Activated naive CD4-positive, alpha-beta T cell treated with anti-CD3 and anti-CD28 coated beads, Interleukin-2, amount 50 U/mL, for 16 hours (primary cell): ENCODE measurements at regions not wholly inside any gene's neighbourhood (a gene's known extent, or its start where the extent isn't known, plus 50 kb on each side); places are given as distances from the start of the nearest gene placed in this dataset.

ENCODE experiments used
- DNase-seq: peaks from one replicate; pipeline ENCODE4 v3.0.0-alpha.2; 2020

DNA sequence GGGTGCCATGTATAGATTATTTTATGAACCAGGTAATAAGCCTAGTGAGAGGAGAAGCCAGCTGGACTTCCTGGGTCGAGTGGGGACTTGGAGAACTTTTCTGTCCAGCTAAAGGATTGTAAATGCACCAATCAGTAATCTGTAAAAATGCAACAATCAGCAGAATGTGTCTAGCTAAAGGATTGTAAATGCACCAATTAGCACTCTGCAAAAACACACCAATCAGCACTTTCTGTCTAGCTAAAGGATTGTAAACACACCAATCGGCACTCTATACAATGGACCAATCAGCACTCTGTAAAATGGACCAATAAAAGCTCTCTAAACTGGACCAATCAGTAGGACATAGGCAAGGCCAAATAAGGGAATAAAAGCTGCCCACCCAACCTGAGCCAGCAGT lies 392.9 kb downstream of the KDM5D start:
- no peak for DNase-seq

DNA sequence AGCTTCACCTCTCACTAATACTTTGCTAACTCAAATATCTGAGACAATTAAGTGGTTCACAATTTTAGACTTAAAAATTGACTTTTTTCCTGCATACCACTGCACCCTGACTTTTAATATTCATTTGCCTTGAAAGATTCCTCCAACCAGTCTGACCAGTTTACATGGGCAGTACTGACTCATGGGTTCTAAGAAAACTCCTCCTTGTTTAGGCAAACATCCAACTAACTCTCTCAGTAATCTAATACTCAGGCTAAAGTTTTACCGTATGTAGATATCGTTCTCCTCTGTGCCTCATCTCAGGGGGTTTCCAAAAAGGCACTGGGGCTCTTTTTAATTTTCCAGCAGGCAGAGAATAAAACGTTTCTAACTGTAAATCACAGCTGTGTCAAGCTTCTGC lies 422.8 kb downstream of the KDM5D start:
- DNase-seq: no peak

DNA sequence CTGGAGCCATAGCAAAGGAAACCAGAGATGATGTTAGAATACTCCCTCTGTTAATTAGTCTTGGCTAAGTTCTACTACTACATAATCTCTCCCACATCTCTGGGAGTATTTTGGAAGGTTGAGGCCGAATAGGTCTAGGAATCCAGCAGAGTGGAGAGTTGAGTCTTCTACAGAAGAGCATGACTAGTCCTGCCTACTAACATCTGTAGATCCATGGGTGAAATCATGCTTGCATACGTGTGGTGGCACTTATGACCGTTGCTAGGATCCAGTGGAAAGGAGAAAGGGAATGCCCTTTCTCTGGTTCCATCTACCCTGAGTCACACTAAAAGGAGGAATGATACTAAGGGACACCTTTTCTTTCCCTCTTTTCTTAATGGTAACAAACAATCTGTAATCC lies 425.4 kb downstream of the KDM5D start:
- DNase-seq: no peak

DNA sequence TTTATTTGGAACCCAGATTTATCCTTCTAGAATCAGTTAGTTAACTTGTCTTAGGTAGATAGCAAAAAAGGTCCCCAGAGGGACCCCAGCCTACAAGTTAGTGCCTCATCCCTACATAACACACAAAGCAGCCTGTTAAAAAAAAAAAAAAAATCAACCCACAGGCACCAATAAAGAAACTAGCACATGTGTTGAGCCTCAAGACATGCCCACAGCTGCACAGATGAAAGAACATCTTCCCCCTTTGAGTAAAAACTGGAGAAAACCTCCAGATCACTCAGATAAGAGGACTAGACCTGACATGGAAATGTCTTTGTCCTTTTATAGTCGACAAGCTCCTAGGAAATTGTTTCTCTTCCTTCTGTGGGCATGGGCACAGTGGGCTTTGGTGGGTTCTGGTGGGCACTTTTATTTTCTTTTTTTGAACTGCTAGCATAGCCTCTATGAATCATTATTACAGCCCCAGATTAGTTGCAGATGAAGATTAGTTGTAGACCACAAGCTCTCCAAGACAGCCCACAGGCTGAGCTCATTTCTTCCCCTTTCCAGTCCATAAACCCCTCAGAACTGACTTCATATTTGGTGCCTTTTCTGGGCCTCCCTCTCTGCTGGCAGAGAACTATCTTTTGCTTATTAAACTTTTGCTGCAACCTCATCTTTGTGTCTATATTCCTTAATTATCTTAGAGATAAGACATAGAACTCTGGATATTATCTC lies 427.1 kb downstream of the KDM5D start:
- no peak for DNase-seq

DNA sequence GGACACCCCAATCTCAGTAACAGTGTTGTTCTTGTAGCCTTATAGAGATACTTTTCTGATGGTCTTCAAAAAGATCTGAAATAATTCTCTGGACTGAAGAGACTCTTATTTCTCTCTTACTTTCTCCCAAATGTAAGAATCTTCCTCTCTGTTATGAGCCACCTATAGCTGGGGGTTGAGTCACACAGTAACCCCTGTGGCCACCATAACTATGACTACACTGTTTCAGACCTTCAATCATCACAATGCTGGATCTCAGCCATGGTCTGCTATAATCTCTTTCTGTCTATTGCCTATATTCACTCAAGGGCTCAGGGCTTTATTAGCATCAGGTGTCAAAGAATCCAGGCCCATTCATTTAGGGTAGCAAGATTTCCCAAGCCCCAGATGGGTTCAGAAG lies 436.9 kb downstream of the KDM5D start:
- DNase-seq: no peak

DNA sequence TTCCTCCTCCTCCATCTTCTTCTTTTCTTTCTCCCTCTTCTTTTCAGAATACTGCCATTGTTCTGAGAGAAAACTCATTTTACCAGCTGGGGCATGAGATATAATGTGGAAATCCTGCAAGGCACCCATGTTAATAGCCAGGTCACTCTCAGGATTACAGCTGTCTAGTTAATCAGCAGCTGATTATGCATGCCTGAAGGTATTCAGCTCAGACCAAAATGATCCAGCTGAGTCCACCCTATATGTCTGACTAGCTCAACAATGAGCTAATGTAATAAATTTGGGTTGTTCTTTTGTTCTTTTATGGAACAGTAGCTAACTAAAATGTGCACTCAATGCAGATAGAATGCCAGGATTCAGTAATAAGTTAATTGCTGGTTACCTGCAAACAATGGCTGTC lies 441.4 kb downstream of the KDM5D start:
- DNase-seq: no peak

DNA sequence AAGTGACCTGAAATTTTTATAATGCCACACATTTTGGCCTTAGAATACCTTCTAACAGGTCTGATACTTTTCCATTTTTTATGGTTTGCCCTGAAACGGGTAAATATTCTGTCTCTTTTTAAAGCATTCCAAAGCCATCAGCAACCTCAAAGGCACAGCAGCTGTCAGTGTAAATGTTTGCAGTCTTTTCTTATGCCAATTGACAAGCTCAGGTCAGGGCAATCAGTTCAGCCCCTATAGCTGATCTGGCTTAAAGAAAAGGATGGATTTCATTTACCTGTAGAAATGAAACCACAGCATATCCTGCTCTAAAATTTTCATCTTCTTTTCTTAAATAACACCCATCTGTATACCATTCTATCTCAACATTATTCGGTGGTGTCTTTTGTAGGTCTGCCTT lies 453.6 kb downstream of the KDM5D start:
- DNase-seq: no peak

DNA sequence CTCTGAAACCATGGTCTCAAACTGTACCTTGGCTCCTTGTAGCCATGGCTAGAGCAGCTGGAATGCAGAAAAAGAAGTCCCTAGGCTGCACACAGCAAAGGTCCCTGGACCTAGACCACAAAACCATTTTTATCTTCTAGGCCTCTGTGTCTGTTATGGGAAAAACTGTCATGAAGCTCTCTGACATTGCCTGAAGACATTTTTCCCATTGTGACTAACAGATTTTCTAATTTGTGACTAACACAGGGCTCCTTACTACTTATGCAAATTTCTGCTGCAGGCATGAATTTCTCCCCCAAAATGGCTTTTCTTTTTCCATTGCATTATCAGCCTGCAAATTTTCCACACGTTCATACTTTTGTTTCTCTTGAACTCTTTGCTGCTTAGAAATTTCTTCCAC lies 470.4 kb downstream of the KDM5D start:
- DNase-seq: no peak

DNA sequence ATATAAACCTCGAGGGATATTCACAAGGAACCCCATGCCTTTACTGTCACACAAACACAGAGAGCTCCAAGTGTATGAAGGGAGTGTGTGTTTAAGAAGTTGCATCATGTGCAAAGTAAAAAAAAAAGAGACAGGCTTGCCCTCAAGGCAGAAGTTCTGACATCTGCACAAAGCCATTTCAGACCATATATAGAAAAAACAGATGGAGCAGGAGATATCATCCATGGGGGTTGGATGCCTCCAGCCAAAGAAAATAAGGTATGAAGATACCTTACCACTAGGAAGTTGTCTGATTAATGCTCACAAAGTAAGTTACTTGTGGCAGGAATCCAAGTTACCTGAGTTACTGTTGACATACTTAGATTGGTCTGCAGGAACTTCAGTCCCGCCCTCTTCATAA lies 476.2 kb downstream of the KDM5D start:
- DNase-seq: no peak

DNA sequence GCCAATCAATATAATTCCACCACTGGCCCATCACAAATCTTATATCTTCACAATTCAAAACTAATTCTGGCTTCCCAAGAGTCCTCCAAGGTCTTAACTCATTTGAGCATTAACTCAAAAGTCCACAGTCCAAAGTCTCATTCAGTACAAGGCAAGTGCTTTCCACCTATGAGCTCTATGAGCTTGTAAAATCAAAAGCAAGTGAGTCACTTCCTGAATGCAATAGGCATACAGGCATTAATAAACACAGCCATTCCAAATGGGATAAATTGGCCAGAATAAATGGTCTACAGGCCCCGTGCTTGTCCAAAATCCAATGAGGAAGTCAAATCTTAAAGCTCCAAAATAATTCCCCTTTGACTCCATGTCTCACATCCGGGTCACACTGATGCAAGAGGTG lies 479.1 kb downstream of the KDM5D start:
- DNase-seq: no peak

DNA sequence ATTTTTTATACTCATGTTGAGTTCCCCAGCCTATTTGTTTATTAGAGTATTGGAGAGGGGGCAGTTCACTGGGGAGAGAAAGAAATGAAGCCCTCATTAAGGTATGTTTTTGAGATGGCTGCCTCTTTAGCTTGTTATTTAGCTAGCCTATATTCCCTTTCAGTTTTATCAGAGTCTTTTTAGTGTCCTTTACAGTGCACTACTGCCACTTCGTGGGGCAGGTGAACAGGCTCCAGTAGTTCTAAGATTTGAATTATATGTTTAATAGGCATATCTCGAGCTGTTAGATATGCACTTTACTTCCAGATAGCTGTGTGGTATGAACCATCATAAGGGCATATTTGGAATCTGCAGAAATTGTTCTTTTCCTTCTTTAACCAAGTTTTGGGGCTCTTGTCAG lies 482.2 kb downstream of the KDM5D start:
- DNase-seq: no peak

DNA sequence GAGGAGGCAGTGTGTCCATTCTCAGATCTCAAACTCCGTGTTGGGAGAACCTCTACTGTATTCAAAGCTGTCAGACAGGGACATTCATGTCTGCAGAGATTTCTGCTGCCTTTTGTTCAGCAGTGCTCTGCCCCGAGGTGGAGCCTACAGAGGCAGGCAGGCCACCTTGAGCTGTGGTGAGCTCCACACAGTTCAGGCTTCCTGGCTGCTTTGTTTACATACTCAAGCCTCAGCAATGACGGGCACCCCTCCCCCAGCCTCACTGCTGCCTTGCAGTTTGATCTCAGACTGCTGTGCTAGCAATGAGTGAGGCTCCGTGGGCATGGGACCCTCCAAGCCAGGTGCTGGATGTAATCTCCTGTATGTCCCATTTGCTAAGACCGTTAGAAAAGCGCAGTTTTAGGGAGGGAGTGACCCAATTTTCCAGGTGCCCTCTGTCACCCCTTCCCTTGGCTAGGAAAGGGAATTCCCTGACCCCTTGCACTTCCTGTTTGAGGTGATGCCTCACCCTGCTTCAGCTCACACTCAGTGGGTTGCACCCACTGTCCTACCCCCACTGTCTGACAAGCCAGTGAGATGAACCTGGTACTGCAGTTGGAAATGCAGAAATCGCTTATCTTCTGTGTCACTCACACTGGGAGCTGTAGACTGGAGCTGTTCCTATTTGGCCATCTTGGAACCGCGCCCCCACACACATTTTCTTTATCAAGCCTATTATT lies 458.9 kb upstream of the HSFY2 start:
- DNase-seq: peak; percentile 12

DNA sequence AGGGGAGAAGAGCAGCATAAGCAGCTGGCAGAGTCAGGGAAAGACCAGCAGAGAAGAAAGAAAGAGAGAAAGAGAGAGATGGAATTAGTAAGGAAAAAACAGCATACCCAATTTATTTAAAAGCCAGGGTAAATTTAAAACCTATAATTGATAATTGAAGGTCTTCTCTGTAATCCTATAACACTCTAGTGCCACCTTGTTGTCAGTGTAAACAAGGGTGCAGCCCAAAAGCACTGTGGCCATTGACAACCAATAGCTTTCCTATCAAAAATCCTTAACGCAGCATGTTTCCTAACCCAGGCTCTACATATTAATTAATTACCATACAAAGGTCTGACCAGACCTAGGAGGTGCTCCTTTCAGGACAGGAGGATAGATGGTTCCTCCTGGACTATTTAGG lies 447.2 kb upstream of the HSFY2 start:
- no peak for DNase-seq

DNA sequence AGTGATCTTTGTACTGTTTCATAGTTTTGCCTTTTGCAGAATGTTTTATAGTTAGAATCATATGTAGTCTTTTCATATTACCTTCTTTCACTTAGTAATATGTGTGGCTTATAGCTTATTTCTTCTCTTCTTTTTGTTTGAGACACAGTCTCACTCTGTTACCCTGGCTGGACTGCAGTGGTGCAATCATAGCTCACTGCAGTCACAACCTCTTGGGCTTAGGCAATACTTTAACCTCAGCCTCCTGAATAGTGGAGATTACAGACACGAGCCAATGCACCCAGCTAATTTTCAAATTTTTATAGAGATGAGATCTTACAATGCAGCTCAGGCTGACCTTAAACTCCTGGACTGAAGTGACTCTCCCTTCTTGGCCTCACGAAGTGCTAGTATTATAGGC lies 435.4 kb upstream of the HSFY2 start:
- no peak for DNase-seq

DNA sequence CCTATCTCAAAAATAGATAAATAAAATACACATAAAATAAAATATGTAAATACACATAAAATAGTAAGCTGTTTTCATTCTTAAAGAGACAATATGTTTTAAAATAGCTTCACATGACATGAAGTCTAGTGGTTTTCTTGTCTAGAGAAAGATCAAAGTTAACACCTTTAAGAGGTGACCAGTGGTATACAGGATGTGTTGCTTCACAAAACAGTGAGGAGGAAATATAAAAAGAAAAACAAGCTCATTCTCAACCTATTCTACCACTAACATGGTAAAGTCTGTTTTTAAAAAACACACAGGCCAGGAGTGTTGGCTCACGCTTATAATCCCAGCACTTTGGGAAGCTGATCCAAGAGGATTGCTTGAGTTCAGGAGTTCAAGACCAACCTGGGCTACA lies 433.5 kb upstream of the HSFY2 start:
- no peak for DNase-seq

DNA sequence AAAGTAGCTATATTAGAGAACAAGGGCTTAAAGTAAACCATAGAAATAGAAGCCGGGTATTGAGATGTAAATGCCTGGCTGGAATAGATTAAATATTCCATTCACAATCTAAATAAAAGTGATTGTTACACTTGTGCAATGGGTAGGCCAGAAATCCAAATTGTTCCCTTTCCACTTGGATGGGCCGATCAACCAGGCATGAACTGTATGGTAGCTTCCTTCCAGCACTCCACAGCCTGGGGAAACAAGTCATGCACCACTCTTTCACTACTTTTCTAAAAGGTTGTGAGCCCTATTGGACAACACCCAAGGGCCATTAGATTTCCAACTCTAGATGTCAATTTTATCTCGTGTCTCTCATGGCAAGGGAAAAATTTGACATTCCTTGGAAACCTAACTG lies 407.3 kb upstream of the HSFY2 start:
- DNase-seq: no peak

DNA sequence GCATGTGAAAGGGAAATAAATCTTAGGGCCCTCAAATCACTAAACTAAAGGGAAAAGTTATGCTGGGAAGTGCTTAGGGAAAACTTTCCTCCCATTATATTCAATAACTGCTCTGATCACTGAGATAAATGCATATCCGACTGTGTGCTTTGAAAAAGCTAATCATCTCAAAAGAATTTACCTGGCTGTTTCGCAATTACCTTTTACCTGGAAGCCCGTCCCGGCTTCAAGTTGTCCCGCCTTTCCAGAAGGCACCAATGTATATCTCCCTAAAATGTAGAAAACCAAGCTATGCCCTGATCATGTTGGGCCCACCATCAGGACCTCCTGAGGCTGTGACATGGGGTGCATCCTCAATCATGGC lies 394.6 kb upstream of the HSFY2 start:
- DNase-seq: no peak

DNA sequence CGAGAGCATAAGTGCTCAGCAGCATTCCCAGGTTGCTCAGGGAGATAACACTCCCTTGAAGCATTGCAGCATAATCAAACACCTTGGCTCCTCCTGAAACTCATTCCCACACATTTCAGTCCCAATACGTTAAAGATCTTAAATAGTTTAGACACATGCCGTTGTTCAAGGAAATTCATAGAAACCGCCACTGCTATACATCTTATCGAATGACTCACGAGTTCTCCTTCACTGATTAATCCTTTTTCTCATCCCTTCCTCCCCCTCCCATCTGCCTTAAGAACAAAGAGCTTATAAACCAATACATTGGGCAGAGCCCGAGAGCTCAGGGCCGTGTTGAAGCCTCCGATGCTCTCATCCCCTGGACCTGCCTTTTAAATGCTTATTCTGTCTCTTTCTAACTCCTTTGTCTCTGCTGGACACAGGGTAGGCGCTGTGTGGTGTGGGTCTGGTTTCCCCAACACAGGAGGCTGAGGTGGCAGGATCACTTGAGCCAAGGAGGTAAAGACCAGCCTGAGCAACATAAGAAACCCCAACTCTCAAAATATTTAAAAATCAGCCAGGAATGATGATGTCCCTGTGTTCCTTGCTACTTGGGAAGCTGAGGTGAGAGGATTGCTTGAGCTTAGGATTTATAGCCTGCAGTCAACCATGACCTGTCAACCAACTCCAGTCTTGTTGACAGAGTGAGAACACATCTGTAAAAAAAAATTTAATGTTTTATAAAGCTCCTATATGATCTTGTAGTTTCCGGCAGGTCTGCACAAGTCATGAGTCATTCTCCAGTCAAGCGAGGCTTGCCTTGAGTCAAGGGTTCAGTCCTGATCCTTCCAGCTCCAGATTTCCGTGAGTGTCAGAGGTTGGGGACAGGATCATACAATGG lies 394.0 kb upstream of the HSFY2 start:
- DNase-seq: no peak

DNA sequence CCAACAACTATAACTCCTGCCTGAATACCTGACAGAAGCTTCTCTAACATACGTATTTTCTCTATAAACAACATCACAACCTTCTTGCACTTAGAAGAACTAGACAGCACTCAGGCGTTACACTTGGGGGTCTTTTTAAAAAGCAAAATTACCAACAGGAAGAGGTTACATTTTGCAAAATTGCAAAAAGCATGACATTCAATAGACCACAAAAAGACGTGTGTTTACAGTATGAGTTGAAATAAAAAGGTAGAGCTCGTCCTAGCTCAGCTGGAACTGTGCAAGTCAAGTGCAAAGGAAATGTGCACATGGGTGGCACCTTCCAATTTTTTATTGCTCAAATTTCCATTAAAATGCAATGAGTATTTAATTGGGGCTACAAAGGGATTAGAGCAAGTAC lies 375.2 kb upstream of the HSFY2 start:
- DNase-seq: no peak

DNA sequence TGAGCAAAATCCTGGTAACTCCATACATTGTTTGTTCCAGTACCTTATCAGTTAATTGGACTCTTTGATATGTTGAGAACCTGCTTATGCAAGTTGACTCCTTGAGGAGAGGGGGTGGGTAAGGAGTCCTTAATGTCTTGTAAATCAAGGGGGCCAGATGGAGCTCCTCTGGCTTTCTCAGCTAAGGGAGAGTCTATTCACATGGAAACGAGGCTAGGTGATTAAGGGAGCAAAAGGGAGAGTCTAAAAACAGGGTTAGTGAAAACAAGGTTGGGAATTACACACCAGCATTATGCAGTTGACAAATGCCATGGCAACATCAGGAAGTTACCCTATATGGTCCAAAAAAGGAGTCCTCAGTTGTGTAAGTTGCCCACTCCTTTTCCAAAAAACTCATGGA lies 372.8 kb upstream of the HSFY2 start:
- no peak for DNase-seq

DNA sequence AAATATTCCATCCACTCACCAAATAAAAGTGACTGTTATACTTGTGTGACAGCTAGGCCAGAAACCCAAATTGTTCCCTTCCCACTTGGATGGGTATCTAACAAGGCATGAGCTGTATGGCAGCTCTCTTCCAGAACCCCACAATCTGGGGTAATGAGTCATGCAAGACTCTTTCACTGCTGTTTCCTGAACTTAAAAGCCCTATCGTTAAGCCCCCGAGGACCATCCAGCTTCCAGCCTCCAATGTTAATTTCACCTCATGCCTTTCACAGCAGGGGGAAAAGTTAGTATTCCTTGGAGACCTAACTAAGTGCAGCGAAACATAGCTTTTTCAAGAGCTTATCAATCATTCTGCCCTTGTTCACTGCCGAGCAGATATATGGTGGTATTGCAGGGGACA lies 368.6 kb upstream of the HSFY2 start:
- DNase-seq: no peak

DNA sequence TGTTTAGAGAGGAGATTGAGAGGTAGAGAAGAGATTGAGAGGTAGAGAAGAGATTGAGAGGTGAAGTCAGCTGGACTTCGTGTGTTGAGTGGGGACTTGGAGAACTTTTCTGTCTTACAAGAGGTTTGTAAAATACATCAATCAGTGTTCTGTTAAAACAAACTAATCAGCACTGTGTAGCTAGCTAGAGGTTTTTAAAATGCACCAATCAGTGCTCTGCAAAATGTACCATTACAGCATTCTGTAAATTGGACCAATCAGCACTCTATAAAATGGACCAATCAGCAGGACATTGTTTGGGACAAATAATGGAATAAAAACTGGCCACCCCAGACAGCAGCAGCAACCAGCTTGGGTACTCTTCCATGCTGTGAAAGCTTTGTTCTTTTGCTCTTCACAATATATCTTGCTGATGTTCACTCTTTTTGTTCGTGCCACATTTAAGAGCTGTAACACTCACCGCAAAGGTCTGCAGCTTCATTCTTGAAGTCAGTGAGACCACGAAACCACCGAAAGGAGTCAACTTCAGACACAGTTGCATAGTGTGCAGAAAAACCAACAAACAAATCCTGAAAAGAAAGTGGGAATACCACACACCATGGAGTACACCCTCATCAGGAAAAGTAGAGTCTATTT lies 366.9 kb upstream of the HSFY2 start:
- DNase-seq: no peak

DNA sequence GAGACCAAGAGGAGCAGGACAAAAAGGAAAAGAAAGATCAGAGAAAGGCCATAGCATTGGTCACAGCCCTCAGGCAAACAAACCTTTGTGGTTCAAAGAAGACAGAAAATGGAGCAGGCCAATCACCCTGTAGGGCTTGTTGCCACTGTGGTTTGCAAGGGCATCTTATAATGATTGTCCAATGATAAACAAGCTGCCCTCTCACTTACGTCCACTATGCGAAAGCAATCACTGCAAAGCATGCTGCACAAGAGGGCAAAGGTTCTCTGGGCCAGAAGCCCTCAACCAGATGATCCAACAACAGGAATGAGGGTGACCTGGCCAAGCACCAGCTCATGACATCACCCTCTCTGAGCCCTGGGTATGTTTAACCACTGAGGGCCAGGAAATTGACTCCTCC lies 360.9 kb upstream of the HSFY2 start:
- DNase-seq: no peak
